Parathyroid adenoma (tissue), 2 donors: ENCODE measurements at regions not wholly inside any gene's neighbourhood (a gene's known extent, or its start where the extent isn't known, plus 50 kb on each side); places are given as distances from the start of the nearest gene placed in this dataset.

ENCODE experiments used
- H2AFZ ChIP-seq: fragments of 300-600 bp; sonication (generic); one replicate; pipeline ENCODE4 v1.7.0; 2017; ENCODE audit warnings: antibody characterized with exemption, mild to moderate bottlenecking
- H3K27ac ChIP-seq: fragments of 300-600 bp; sonication (generic); one replicate; pipeline ENCODE4 v1.7.0; 2017
- H3K27me3 ChIP-seq: fragments of 300-600 bp; sonication (generic); one replicate; pipeline ENCODE4 v1.7.0; 2017; ENCODE audit warnings: low read length; ENCODE audit not compliant: control insufficient read depth, insufficient read depth
- H3K36me3 ChIP-seq: fragments of 300-600 bp; sonication (generic); one replicate; pipeline ENCODE4 v1.7.0; 2017; ENCODE audit warnings: low read length; ENCODE audit not compliant: control insufficient read depth, insufficient read depth
- H3K4me1 ChIP-seq: fragments of 300-600 bp; sonication (generic); one replicate; pipeline ENCODE4 v1.7.0; 2017; ENCODE audit warnings: control low read depth
- H3K4me2 ChIP-seq: fragments of 300-600 bp; sonication (generic); one replicate; pipeline ENCODE4 v1.7.0; 2017; ENCODE audit warnings: low read length
- H3K4me3 ChIP-seq: fragments of 300-600 bp; sonication (generic); one replicate; pipeline ENCODE4 v1.7.0; 2017; ENCODE audit warnings: low read depth, low read length
- H3K79me2 ChIP-seq: fragments of 300-600 bp; sonication (generic); one replicate; pipeline ENCODE4 v1.7.0; 2017; ENCODE audit warnings: control low read depth
- H3K9ac ChIP-seq: fragments of 300-600 bp; sonication (generic); one replicate; pipeline ENCODE4 v1.7.0; 2017; ENCODE audit warnings: mild to moderate bottlenecking
- H3K9me3 ChIP-seq: fragments of 300-600 bp; sonication (generic); one replicate; pipeline ENCODE4 v1.7.0; 2017; ENCODE audit warnings: low read length; ENCODE audit not compliant: control insufficient read depth
- TF ChIP-seq, protein P1 (sequence below): fragments of 300-600 bp; sonication (generic); IDR thresholded peaks from one replicate; pipeline ENCODE4 v1.7.0; 2017; ENCODE audit warnings: antibody characterized with exemption, mild to moderate bottlenecking
- donor health status: primary hyperparathyroidism.

DNA sequence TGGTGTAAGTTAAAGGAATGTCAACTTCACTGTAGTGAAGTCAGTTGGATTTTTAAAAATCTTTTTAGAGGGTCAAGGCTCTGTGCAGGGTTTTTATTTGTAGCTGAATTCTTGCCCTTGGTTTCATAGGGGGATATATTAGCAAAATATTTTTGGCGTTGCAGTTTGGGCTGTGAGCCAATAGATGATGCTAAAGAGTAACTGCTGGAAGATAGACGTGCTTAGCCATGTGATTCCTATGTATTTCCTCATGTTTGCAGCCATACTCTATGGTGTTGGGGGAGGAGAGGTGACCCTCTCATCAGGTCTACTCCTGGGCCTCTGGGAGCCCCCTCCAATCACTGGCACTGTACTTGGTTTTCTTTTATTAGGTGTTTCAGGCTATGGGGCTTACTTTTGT is 246.7 kb upstream of the ARHGAP24 start:
- Histone ChIP-seq H3K79me2 (no peaks in the 10 kb centered on the region), H2AFZ (no peak overlapping the region), H3K4me3 (no peak overlapping the region), H3K27me3 (no peaks in the 10 kb centered on the region), H3K4me1 (no peaks in the 10 kb centered on the region), H3K27ac (no peak overlapping the region), H3K4me2 (no peak overlapping the region), H3K36me3 (no peaks in the 10 kb centered on the region), H3K9me3 (no peaks in the 10 kb centered on the region), H3K9ac (no peak overlapping the region)
- TF ChIP-seq, protein P1, sequence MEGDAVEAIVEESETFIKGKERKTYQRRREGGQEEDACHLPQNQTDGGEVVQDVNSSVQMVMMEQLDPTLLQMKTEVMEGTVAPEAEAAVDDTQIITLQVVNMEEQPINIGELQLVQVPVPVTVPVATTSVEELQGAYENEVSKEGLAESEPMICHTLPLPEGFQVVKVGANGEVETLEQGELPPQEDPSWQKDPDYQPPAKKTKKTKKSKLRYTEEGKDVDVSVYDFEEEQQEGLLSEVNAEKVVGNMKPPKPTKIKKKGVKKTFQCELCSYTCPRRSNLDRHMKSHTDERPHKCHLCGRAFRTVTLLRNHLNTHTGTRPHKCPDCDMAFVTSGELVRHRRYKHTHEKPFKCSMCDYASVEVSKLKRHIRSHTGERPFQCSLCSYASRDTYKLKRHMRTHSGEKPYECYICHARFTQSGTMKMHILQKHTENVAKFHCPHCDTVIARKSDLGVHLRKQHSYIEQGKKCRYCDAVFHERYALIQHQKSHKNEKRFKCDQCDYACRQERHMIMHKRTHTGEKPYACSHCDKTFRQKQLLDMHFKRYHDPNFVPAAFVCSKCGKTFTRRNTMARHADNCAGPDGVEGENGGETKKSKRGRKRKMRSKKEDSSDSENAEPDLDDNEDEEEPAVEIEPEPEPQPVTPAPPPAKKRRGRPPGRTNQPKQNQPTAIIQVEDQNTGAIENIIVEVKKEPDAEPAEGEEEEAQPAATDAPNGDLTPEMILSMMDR: no peak

DNA sequence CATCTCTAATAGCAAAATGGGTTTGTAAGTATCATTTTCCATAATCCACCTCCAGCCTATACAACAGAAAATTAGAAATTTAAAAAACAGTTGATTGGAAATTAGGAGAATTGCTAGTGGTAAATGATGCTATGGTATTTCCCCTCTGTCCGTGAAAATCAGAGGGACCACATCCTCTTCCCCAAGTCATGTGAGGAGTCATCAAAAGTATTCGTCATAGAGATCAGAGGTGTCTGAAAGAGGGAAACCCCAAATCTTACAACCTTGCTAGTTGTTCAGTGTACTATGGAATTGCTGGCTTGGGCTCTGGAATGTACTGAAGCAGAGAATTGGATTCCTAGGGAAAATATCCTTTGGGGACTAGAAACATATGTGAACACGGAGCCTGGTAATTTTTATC is 241.4 kb upstream of the ARHGAP24 start:
- no peaks in the 10 kb centered on the region for H3K79me2 ChIP-seq
- H3K27me3 ChIP-seq: no peaks in the 10 kb centered on the region
- H3K9me3 ChIP-seq: no peaks in the 10 kb centered on the region
- H3K4me1 ChIP-seq: no peaks in the 10 kb centered on the region
- no peaks in the 10 kb centered on the region for H3K36me3 ChIP-seq
- no peak overlapping the region for H3K4me3 ChIP-seq
- H3K4me2 ChIP-seq: no peak overlapping the region
- no peak overlapping the region for H2AFZ ChIP-seq
- H3K9ac ChIP-seq: no peak overlapping the region
- H3K27ac ChIP-seq: no peak overlapping the region
- TF ChIP-seq, protein P1: no peak

DNA sequence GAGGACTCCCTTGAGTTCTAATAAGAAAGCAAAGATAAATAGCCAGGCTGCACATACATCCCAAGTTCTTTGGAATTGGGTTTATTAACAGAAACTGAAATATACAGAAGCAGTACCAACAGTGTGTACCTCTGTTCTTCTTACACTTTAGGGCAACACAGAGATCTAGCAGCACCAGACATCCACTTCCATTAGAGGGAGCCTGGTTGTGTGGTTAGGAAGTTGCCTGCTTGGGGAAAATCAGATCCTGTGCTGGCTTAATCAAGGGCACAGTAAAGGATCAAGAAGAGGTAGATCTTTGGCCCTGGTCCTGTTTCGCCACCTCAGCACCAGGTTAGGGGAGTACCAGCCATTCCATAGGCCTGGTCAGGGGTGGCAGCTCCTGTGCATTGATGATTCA is 231.1 kb upstream of the ARHGAP24 start:
- Histone ChIP-seq H3K79me2 (no peaks in the 10 kb centered on the region), H3K9ac (no peak overlapping the region), H3K4me3 (no peak overlapping the region), H3K4me2 (no peak overlapping the region), H3K27ac (no peak overlapping the region), H3K9me3 (no peaks in the 10 kb centered on the region), H2AFZ (no peak overlapping the region), H3K4me1 (no peaks in the 10 kb centered on the region), H3K36me3 (no peaks in the 10 kb centered on the region), H3K27me3 (no peaks in the 10 kb centered on the region)
- TF ChIP-seq, protein P1: no peak

DNA sequence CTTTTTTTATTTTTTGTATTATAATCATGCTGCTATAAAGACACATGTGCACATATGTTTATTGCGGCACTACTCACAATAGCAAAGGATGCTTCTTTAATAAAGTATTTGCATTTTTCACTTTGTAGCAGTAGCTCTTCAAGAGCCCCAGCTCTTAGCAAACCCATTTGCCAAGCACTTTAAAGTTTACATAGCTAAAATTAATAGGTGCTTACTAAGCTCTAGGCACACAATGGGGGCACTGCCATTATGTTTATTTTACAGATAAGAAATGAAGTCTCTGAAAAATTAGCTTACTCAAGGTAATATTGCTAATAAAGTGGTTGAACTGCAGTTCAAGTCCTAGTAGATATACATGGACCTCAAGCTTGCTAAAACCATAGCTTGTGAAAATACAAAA is 230.3 kb upstream of the ARHGAP24 start:
- H3K79me2 ChIP-seq: no peaks in the 10 kb centered on the region
- H3K27me3 ChIP-seq: no peaks in the 10 kb centered on the region
- H3K4me1 ChIP-seq: no peaks in the 10 kb centered on the region
- H2AFZ ChIP-seq: no peak overlapping the region
- no peak overlapping the region for H3K9ac ChIP-seq
- no peak overlapping the region for H3K4me2 ChIP-seq
- H3K9me3 ChIP-seq: no peaks in the 10 kb centered on the region
- no peaks in the 10 kb centered on the region for H3K36me3 ChIP-seq
- no peak overlapping the region for H3K27ac ChIP-seq
- TF ChIP-seq, protein P1: no peak
- H3K4me3 ChIP-seq: no peak overlapping the region

DNA sequence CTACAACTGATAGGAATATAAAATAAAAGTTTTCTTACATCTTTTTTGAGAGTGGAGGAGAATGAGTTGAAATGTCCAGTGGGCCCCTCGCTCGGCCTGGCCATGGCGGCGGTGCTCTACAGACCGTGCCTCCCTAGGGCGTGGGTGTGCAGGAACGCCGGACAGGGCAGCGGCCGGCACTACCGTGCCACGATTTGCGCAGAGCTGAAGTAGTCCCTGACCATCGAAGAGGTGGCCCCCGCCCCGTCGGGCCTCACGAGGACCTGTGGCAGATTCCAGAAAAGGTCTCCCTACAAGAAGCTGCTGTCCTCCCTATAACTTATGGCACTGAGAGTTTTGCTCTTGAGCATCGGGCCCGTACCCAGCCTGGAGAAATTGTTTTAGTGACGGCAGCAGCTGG is 228.9 kb upstream of the ARHGAP24 start:
- Histone ChIP-seq H3K27ac (no peak overlapping the region), H3K27me3 (no peaks in the 10 kb centered on the region), H3K79me2 (no peaks in the 10 kb centered on the region), H3K9me3 (no peaks in the 10 kb centered on the region), H2AFZ (no peak overlapping the region), H3K4me3 (no peak overlapping the region), H3K9ac (no peak overlapping the region), H3K4me1 (no peaks in the 10 kb centered on the region), H3K4me2 (no peak overlapping the region), H3K36me3 (no peaks in the 10 kb centered on the region)
- TF ChIP-seq, protein P1: no peak
